Mesendoderm (in vitro differentiated cells): ENCODE measurements at regions not wholly inside any gene's neighbourhood (a gene's known extent, or its start where the extent isn't known, plus 50 kb on each side); places are given as distances from the start of the nearest gene placed in this dataset.

Source experiments
- DNase-seq: peaks from one replicate; pipeline ENCODE4 v3.0.0; 2013
- H2AK5ac ChIP-seq: 2 replicates; pipeline ENCODE4 v1.6.1; 2013; ENCODE audit warnings: low read length, inconsistent platforms
- H2BK120ac ChIP-seq: 2 replicates; pipeline ENCODE4 v1.6.1; 2013; ENCODE audit warnings: low read depth, mild to moderate bottlenecking, low read length, moderate library complexity, mixed read lengths
- H2BK15ac ChIP-seq: replicated peaks from 2 replicates; pipeline ENCODE4 v1.6.1; 2013; ENCODE audit warnings: low read depth, mild to moderate bottlenecking, moderate library complexity
- H2BK5ac ChIP-seq: 2 replicates; pipeline ENCODE4 v1.6.1; 2013; ENCODE audit warnings: low read length, inconsistent platforms
- H3K18ac ChIP-seq: 2 replicates; pipeline ENCODE4 v1.6.1; 2013; ENCODE audit warnings: mild to moderate bottlenecking, low read length, mixed read lengths
- H3K23ac ChIP-seq: one replicate; pipeline ENCODE4 v1.6.1; 2013; ENCODE audit warnings: low read length
- H3K27ac ChIP-seq: 2 replicates; pipeline ENCODE4 v1.5.1; 2013; ENCODE audit warnings: low read depth, mild to moderate bottlenecking, inconsistent platforms, low read length, moderate library complexity
- H3K27me3 ChIP-seq: 2 replicates; pipeline ENCODE4 v1.6.1; 2013; ENCODE audit warnings: low read length, control low read depth, mild to moderate bottlenecking, inconsistent platforms; ENCODE audit not compliant: insufficient read depth, poor library complexity
- H3K36me3 ChIP-seq: 2 replicates; pipeline ENCODE4 v1.6.1; 2013; ENCODE audit warnings: low read length, inconsistent platforms; ENCODE audit not compliant: control insufficient read depth, insufficient read depth
- H3K4ac ChIP-seq: one replicate; pipeline ENCODE4 v1.6.1; 2013; ENCODE audit warnings: low read depth, mild to moderate bottlenecking, low read length, moderate library complexity
- H3K4me1 ChIP-seq: 2 replicates; pipeline ENCODE4 v1.6.1; 2013; ENCODE audit warnings: low read depth, low read length, inconsistent platforms; ENCODE audit not compliant: control insufficient read depth
- H3K4me2 ChIP-seq: 2 replicates; pipeline ENCODE4 v1.6.1; 2013; ENCODE audit warnings: low read length
- H3K4me3 ChIP-seq: 2 replicates; pipeline ENCODE4 v1.5.1; 2013; ENCODE audit warnings: mild to moderate bottlenecking, low read length
- H3K56ac ChIP-seq: one replicate; pipeline ENCODE4 v1.6.1; 2013; ENCODE audit warnings: low read length
- H3K79me1 ChIP-seq: 2 replicates; pipeline ENCODE4 v1.6.1; 2013; ENCODE audit warnings: low read length, inconsistent platforms
- H3K79me2 ChIP-seq: 2 replicates; pipeline ENCODE4 v1.6.1; 2013; ENCODE audit warnings: mild to moderate bottlenecking, low read length; ENCODE audit not compliant: control insufficient read depth, insufficient read depth
- H3K9ac ChIP-seq: 2 replicates; pipeline ENCODE4 v1.6.1; 2013; ENCODE audit warnings: low read length, inconsistent platforms
- H4K5ac ChIP-seq: one replicate; pipeline ENCODE4 v1.6.1; 2013; ENCODE audit warnings: low read length
- H4K8ac ChIP-seq: one replicate; pipeline ENCODE4 v1.6.1; 2013; ENCODE audit warnings: low read depth, mild to moderate bottlenecking, control low read depth, low read length, moderate library complexity
- WGBS: extraction: QIAGEN DNeasy Blood & Tissue Kit; methylation state at CpG from one replicate; pipeline ENCODE4 v1.1.7; 2013; ENCODE audit warnings: low lambda C conversion rate, missing lambda C conversion rate; ENCODE audit not compliant: insufficient coverage; ENCODE audit errors: extremely low coverage; 5-methylcytosine and 5-hydroxymethylcytosine counted together

DNA sequence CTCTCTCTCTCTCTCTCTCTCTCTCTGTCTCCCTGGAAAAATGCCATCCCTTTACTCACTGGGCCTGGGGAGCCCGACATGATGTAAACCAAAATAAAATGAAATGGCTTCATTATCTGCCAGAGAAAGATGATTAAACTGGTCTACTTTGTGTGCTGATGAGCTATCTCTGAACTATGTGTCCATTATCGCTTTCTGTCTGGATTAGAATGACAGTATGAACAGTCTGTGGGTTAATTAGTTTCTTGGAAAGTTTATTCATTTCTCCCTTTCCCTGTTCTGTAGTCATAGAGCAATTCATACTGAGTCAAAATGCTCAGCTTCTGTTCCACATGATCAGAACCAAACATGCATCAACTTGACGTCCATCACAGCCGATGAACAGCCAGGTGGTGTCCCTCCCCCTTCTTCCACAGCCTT is 72.4 kb upstream of the KCND3 start:
- no peaks in the 10 kb centered on the region for H3K79me1 ChIP-seq
- H3K56ac ChIP-seq = no peak overlapping the region
- H3K9ac ChIP-seq = no peak overlapping the region
- no peak overlapping the region for H3K4me3 ChIP-seq
- H3K23ac ChIP-seq = no peak overlapping the region
- no peak overlapping the region for H4K8ac ChIP-seq
- no peak overlapping the region for H3K18ac ChIP-seq
- H3K4me1 ChIP-seq = no peaks in the 10 kb centered on the region
- H3K4ac ChIP-seq = no peak overlapping the region
- H2BK120ac ChIP-seq = no peak overlapping the region
- H3K4me2 ChIP-seq = no peak overlapping the region
- H2AK5ac ChIP-seq = no peak overlapping the region
- no peak for DNase-seq
- H4K5ac ChIP-seq = no peak overlapping the region
- no peaks in the 10 kb centered on the region for H3K36me3 ChIP-seq
- WGBS = no CpG with 5 or more reads among the region's 4 CpGs
- no peak overlapping the region for H2BK5ac ChIP-seq
- no peak overlapping the region for H2BK15ac ChIP-seq
- no peak overlapping the region for H3K27ac ChIP-seq
- no peaks in the 10 kb centered on the region for H3K79me2 ChIP-seq
- H3K27me3 ChIP-seq = no peaks in the 10 kb centered on the region

DNA sequence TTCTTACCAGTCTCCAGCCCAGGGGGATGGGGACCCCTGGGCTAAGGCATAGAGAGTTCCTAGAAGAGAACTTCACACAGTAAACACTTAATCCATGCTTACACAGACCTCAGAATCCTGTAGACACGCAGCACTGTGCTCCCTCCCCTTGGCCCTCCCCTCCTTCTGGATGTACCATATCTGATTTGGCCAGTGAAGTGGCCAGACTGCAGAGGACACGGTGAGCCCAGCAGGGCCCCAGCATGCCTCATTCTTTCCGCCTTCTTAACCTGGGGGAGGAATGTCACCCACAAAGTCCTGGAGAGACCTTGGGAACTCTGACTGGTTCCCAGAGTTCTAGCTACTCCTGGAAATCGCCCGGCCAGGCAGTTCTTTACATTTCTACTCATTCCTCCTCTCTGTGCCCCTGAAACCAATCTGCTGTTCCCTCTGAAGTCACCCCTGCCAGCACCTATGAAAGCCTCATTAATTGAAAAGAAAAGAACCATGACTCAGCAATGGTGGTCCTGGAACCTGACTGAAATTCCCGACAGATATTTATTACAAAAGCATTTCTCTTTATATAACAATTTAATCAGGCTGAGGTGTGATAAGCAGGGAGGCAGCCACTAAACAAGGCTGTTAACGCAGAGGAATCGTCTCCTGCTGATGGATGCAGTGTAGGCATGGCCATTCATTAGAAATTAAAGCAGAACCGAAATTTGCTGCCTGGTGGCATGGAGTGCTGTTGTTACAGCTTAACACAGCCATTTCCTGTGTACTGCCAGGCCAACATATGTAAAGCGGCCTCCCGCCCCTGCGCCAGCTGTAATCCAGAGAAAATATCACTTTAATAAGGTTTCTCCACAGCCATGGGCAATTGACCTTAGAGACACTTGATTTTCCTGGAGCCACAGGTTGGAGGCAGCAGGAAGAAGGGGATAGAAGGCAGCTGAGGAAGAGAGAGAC is 74.6 kb upstream of the KCND3 start:
- no peak overlapping the region for H2AK5ac ChIP-seq
- no peak overlapping the region for H3K4me3 ChIP-seq
- H3K27ac ChIP-seq = no peak overlapping the region
- no peak overlapping the region for H3K23ac ChIP-seq
- H3K9ac ChIP-seq = no peak overlapping the region
- no peaks in the 10 kb centered on the region for H3K4me1 ChIP-seq
- no peaks in the 10 kb centered on the region for H3K27me3 ChIP-seq
- H3K18ac ChIP-seq = no peak overlapping the region
- H4K8ac ChIP-seq = no peak overlapping the region
- no peaks in the 10 kb centered on the region for H3K36me3 ChIP-seq
- H3K79me1 ChIP-seq = no peaks in the 10 kb centered on the region
- no peak overlapping the region for H3K4me2 ChIP-seq
- H3K56ac ChIP-seq = no peak overlapping the region
- no CpG with 5 or more reads among the region's 12 CpGs for WGBS
- H4K5ac ChIP-seq = no peak overlapping the region
- H2BK15ac ChIP-seq = no peak overlapping the region
- H3K4ac ChIP-seq = no peak overlapping the region
- H2BK120ac ChIP-seq = no peak overlapping the region
- no peak for DNase-seq
- H2BK5ac ChIP-seq = no peak overlapping the region
- H3K79me2 ChIP-seq = no peaks in the 10 kb centered on the region

DNA sequence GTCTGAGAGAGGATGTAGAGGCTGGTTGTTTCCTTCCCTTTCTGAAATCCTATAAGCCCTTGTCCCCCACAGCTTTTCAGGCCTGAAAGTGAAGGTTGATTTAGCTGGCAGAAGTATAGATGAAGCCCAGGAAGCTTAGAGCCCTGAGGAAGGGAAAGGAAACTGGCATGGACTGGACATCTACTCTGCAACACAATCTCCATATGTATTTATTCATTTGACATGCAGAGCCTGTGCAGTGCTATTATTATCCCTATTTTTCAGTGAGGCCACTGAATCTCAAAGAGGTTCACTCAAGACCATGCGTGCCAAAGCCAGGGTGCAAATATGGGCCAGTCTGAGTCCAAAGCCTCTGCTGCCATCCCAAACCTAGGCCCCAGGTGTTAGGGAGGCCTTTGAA is 78.5 kb upstream of the KCND3 start:
- Histone ChIP-seq H3K27me3 (no peaks in the 10 kb centered on the region), H3K9ac (no peak overlapping the region), H3K79me2 (no peaks in the 10 kb centered on the region), H3K23ac (no peak overlapping the region), H3K4me1 (no peaks in the 10 kb centered on the region), H3K4me2 (no peak overlapping the region), H2AK5ac (no peak overlapping the region), H2BK15ac (no peak overlapping the region), H3K79me1 (no peaks in the 10 kb centered on the region), H4K5ac (no peak overlapping the region), H3K56ac (no peak overlapping the region), H3K4me3 (no peak overlapping the region), H3K4ac (no peak overlapping the region), H3K27ac (no peak overlapping the region), H3K36me3 (no peaks in the 10 kb centered on the region), H2BK5ac (no peak overlapping the region), H2BK120ac (no peak overlapping the region), H3K18ac (no peak overlapping the region), H4K8ac (no peak overlapping the region)
- no CpG with 5 or more reads among the region's 1 CpG for WGBS
- no peak for DNase-seq

DNA sequence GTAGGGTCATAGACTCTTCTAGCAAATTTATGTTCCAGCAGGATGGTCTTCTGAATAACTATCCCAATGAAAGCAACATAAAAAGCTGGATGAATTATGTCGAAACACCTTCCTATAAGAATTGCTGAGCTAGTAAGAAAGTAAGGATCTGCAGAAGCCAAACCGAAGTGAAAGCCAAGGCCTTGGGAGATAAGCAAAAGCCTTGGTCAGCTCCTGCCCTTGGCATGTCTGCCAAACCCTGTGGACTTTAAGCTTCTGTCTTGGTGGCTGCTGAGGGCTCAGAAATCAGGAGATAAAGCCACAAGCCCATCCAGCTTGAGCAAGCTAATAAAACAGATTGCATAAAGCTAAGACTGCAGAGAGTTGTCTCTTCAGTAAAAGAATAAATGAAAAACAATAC is 81.2 kb upstream of the KCND3 start:
- no peaks in the 10 kb centered on the region for H3K36me3 ChIP-seq
- H3K56ac ChIP-seq = no peak overlapping the region
- no peak overlapping the region for H2BK120ac ChIP-seq
- no peaks in the 10 kb centered on the region for H3K4me1 ChIP-seq
- H3K27me3 ChIP-seq = no peaks in the 10 kb centered on the region
- no peak overlapping the region for H3K4me2 ChIP-seq
- H2BK15ac ChIP-seq = no peak overlapping the region
- no peak overlapping the region for H2AK5ac ChIP-seq
- H4K8ac ChIP-seq = no peak overlapping the region
- no peaks in the 10 kb centered on the region for H3K79me1 ChIP-seq
- H4K5ac ChIP-seq = no peak overlapping the region
- H2BK5ac ChIP-seq = no peak overlapping the region
- no peak overlapping the region for H3K23ac ChIP-seq
- H3K79me2 ChIP-seq = no peaks in the 10 kb centered on the region
- H3K18ac ChIP-seq = no peak overlapping the region
- no peak for DNase-seq
- no peak overlapping the region for H3K4ac ChIP-seq
- no peak overlapping the region for H3K27ac ChIP-seq
- no CpG with 5 or more reads among the region's 2 CpGs for WGBS
- no peak overlapping the region for H3K9ac ChIP-seq
- H3K4me3 ChIP-seq = no peak overlapping the region

GRCh38 chr1:112074711-112075110 is 85.2 kb upstream of the KCND3 start:
- H3K79me1 ChIP-seq = no peaks in the 10 kb centered on the region

DNA sequence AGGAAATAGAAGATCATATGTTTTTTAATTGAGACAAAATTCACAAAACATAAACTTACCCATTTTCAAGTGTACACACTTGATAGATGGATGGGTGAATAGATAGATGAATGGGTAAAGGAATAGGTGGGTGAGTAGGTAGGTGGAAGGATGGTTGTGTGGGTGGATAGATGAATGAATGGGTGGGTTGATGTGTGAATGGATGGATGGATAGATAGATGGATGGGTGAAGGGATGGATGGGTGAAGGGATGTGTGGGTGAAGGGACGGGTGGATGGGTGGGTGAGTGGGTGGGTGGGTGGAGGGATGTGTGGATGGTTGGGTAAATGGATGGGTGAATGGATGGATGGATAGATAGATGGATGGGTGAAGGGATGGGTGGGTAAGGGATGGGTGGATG is 86.1 kb upstream of the KCND3 start:
- Histone ChIP-seq H3K4me1 (no peaks in the 10 kb centered on the region), H3K4ac (no peak overlapping the region), H3K4me2 (no peak overlapping the region), H2BK120ac (no peak overlapping the region), H2AK5ac (no peak overlapping the region), H4K5ac (no peak overlapping the region), H3K9ac (no peak overlapping the region), H3K79me2 (no peaks in the 10 kb centered on the region), H3K4me3 (no peak overlapping the region), H3K27me3 (no peaks in the 10 kb centered on the region), H3K79me1 (no peaks in the 10 kb centered on the region), H3K36me3 (no peaks in the 10 kb centered on the region), H3K56ac (no peak overlapping the region), H4K8ac (no peak overlapping the region), H2BK5ac (no peak overlapping the region), H3K23ac (no peak overlapping the region), H3K18ac (no peak overlapping the region), H2BK15ac (no peak overlapping the region), H3K27ac (no peak overlapping the region)
- no peak for DNase-seq
- WGBS = 100% methylated on average over 1 of the region's 1 CpG

More at GRCh38 chr1:112074711-112075110, 85.2 kb upstream of the KCND3 start:
- Histone ChIP-seq H3K4me1 (no peaks in the 10 kb centered on the region), H4K5ac (no peak overlapping the region), H3K9ac (no peak overlapping the region), H3K79me2 (no peaks in the 10 kb centered on the region), H3K18ac (no peak overlapping the region), H3K4ac (no peak overlapping the region), H3K36me3 (no peaks in the 10 kb centered on the region), H3K23ac (no peak overlapping the region), H3K27me3 (no peaks in the 10 kb centered on the region), H4K8ac (no peak overlapping the region), H3K4me2 (no peak overlapping the region), H2BK120ac (no peak overlapping the region), H3K4me3 (no peak overlapping the region), H3K56ac (no peak overlapping the region), H2BK15ac (no peak overlapping the region), H2AK5ac (no peak overlapping the region), H2BK5ac (no peak overlapping the region), H3K27ac (no peak overlapping the region)
- DNase-seq = no peak
- WGBS = no CpG with 5 or more reads among the region's 1 CpG
